IMR-90 (cell line): ENCODE measurements at regions not wholly inside any gene's neighbourhood (a gene's known extent, or its start where the extent isn't known, plus 50 kb on each side); places are given as distances from the start of the nearest gene placed in this dataset.

Experiments used
- POLR2A ChIP-seq: IDR thresholded peaks from 2 replicates; pipeline ENCODE4 v1.6.1; 2012; ENCODE audit warnings: mild to moderate bottlenecking, low read depth, low read length
- TF ChIP-seq, protein P1 (sequence below): conservative IDR thresholded peaks from 2 replicates; pipeline ENCODE4 v1.5.1; 2012; ENCODE audit warnings: mild to moderate bottlenecking, low read depth, low read length, improper control_type of control experiment

DNA sequence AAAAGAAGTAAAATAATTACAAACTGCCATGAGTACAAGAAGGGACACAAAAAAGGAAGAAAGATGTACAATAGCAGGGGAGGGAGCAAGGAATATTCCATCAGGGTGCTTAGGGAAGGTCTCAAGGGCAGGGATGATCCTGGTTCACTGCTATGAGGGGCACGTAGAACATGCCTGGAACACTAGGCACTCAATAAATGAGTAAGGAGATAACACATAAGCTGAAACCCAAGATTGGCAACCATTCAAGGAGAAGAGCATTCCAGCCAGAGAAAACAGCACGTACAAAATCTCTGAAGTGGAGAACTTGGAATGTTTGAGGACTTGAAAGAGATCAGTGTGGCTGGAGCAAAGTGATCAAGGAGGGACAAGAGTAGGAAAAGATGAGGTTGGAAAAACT is 103.2 kb downstream of the FAM161A start:
- TF ChIP-seq, protein P1, sequence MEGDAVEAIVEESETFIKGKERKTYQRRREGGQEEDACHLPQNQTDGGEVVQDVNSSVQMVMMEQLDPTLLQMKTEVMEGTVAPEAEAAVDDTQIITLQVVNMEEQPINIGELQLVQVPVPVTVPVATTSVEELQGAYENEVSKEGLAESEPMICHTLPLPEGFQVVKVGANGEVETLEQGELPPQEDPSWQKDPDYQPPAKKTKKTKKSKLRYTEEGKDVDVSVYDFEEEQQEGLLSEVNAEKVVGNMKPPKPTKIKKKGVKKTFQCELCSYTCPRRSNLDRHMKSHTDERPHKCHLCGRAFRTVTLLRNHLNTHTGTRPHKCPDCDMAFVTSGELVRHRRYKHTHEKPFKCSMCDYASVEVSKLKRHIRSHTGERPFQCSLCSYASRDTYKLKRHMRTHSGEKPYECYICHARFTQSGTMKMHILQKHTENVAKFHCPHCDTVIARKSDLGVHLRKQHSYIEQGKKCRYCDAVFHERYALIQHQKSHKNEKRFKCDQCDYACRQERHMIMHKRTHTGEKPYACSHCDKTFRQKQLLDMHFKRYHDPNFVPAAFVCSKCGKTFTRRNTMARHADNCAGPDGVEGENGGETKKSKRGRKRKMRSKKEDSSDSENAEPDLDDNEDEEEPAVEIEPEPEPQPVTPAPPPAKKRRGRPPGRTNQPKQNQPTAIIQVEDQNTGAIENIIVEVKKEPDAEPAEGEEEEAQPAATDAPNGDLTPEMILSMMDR = no peak
- TF ChIP-seq POLR2A = no peak
